Epidermal melanocyte (primary cell): ENCODE measurements at regions not wholly inside any gene's neighbourhood (a gene's known extent, or its start where the extent isn't known, plus 50 kb on each side); places are given as distances from the start of the nearest gene placed in this dataset.

Source experiments
- DNase-seq: peaks from one replicate; pipeline ENCODE4 v3.0.0; 2011; ENCODE audit warnings: low spot score; ENCODE audit not compliant: insufficient read length

DNA sequence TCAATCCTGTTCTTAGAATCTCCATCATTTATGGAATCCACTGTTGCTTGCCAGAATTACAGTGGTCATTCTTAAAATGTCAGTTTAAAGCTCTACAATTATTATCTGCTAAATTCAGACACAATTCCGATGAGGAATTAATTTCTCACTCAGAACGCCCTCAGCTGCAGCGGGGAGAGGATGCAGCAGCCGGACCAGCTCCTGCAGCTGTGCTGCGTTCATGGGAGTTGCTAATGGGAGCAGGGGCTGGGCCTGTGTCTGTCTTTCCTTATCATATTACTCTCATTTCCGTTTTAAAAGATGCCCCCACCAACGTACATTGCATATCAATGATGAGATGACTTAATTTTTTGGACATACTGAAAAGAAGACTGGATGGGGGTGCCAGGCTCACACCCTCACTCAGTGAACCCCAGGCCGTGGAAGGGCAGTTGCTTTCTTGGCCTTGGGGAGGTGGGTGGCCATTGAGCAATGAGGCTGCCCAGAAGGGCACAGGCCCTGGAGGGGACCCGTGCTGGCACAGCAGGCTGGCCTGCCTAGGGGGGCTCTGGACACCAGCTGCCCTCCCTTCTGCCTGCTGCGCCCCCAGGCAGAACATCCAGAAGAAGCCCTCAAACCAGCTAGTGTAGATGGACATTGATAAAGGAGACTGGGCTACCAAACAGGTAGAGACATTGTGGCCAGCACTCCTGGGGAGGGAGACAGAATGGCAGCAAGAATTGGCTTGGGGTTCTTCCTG is 503.6 kb upstream of the MYT1L start:
- no peak for DNase-seq

DNA sequence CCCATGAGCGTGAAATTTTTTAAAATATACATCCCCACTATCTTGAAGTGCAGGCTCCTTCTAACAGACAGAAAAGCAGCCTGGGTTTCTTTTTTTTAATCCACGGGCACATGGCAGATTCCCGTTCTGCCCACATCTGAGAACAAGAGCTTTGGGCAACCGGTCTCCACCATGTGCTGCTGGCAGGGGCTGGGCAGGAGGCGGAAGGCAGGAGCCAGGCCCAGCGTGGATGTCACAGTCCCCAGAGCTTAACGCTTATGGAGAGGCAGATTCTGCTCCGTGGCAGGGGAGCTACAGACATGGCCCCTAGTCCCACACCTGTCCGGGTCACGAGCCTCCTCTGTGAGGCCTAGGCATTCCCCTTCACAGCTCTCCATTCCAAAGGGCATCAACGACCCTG is 503.0 kb upstream of the MYT1L start:
- DNase-seq: no peak

DNA sequence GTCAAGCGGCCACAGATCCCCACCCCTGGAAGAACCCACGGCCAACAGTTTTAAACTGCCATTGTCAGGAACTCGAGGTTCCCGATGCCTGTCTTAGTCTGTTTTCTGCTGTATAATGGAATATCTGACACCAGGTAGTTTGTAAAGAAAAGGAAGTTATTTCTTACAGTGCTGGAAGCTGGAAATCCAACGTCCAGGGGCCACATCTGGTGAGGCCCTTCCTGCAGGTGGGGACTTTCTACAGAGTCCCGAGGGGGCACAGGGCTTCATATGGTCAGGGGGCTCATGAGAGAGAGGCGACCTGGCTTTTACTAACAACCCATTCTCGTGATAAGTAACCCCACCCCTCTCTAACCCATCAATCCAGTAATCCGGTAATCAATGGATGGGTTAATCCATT is 501.6 kb upstream of the MYT1L start:
- no peak for DNase-seq

DNA sequence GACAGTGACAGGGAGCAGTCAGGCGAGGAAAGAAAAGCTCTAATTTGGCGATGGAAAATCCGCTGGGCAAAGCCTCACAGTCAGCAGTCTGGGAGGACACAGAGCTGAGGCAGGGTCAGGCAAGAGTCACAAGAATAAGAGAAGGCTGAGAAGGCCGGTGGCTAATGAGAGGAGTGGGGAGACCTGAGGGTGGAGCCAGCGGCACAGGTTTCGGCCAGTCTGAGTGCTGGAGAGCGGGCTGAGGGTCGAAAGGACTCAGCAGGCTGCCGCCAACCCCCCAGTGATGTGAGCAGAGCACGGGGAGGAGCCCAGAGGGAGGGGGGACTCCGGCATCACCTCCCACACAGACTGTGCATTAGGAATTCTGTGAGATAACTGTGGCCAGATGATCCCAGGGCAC is 500.6 kb upstream of the MYT1L start:
- no peak for DNase-seq

DNA sequence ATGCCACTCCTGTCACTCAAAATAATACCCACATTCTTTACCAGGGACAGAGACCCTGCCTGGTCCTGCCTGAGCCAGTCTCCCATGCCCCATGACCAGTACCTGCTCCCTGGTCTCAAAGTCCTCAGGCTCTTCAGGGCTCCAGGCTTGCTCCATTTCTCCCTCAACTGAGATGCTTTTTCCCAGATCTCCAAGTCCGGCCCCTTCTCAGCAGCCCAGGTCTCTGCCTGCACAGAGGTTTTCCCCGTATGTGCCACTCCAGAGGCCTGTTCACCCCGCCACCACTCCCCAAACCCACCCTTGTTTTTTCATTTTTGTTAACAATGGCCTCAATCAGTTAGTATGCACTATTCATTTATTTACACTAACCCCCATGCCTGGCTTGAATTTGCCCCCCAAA is 499.5 kb upstream of the MYT1L start:
- DNase-seq: no peak

DNA sequence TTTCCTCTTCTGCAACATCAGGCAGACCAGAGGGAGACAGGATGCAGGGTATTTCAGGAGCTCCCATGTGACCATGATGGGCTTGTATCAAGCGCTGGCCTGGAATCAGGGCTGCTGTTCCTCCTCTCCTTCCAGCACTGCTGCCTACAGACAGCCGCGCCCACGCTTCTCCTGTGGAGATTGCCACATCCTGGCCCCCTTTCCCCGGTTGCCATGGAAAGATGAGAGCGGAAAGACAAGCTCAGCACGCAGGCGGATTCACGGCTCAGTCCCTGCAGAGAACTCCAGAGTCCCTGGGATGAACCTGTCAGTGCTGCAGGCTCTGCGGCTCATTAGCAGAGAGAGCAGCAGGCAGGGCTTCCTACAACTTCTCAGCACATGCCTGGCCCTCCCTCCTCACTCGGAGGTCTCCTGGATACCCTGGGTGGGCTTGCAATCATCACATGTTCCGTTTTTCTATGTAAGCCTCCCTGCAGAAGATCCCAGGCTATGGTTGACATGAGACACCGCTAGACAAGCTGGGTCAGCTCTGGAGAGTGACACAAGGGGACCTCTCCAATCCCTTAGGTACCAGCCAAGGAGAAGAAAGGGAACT is 497.8 kb upstream of the MYT1L start:
- no peak for DNase-seq

DNA sequence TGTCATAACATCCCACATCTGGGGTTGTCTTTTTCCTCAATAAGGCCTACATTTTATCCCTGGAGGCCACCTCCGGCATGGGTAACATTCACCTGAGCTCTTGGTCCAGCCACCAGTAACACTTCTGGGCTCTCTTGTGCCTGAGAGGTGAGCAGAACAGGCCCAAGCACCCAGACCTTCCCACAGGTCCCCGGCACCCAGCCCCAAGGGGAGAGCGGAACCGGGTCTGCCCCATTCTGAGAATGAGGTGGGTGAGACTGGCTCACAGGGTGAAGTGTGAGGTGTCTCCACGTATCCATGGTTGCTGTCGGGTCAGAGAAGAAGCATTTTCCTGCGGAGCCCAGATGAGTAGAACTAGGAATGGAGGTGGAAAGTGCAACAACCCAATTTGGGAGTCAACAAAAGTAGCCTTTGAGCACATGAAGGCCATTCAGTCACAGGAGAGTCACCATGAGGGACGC is 496.7 kb upstream of the MYT1L start:
- no peak for DNase-seq

DNA sequence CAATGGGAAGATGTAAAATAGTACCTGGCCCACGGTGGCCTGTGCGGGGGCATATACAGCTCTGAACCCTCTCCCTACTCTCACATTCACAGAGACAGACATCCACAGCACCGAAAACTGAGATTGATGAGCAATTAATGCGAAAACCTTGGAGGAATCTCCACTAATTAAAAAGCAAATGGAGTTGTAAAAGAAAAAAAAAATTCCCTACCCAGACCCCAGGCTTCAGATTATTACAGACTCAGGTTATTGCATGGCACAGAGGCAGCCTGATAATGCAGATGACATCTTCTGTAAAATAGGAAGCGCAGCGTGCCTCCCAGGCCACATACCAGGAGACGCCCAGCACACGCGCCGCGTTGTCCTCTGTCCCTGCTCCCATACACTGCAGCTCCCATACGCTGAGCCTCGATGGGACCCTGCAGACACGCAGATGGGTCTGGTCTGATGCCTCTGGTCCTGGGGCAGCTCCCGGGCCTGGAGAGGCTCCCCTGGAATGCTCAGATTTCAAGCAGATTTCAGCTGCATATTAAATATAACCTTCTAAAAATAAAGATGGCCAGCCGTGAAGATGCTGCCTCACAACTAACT is 496.1 kb upstream of the MYT1L start:
- DNase-seq: no peak

DNA sequence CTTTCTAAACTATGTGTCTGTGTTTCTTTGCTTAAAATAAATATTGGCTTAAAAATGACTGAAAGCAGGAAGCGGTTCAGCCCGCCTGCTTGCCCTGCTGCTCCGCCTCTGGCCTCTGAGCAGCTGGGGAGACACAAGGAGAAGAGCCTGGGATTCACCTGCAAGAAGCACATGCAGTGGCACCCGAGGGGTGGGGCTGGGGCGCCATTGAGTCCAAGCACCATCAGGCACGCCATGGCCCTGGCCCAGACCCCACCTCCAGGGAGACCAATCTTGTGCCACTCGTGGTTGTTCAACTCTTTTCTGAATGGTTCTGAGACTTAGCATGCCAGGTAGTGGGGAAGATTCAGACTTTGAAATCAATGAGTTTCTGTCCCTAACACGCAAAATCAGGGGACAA is 495.5 kb upstream of the MYT1L start:
- no peak for DNase-seq

DNA sequence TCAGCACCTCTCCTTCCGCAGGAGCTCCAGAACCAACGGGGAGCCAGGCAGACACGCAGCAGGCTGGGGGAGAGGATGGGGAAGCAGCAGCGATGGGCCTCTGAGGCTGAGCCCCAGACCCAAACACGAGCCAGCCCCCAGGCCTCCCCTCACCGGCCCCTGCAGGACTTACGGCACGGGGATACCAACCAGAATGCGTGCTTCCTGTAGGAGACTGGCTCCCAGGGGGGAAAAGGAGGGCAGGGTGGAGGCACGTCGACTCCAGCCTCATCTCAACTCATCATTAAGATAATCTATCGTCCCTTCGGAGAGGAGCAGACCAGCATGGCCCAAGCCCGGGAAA is 495.1 kb upstream of the MYT1L start:
- DNase-seq: no peak

DNA sequence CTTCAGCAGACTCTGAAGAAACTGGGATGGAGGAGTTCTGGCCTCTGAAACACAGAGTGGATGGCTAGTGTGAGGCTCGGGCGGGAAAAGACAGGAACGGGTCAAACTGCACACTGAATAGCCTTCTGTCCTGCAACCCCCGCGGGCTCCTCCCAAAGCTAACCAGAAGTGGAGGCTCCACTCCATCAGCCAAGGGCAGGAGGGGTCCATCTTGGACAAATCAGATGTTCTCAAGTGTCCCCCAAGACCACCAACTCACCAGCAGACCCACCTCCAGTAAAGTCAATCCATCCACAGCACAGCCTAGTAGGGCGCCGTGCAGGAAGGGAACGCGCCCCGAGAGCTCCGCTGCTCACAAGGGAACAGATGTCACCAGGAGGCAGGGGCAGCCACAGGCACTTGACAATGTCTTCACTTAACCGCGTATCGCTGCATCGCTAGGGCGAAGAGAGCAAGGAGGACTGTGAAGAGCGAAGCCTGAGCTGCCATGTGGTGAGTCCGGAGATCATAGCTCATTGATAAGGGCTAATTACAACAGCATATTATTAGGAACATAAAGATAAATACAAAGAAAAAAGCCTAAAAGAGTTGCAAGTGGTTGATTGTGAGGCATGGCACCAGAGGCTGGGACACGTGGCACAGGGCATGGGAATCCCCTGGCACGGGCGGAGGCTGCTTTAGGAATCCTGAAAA is 494.6 kb upstream of the MYT1L start:
- DNase-seq: no peak

DNA sequence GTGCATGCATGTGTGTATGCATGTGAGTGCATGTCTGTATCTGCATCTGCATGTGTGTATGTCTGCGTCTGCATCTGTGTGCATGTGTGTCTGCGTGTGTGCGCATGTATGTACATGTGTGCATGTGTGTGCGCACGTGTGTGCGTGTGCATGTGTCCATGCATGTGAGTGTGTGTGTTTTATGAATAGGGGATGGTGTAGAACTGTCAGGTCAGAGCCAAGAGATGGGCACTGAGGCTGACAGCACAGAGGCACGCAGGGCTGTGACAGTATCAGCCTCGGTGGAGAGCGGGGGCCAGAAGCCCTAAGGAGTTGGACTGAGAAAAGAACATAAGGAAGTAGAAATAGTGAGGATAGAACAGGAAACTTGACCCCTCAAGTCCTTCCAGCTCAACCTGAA is 494.0 kb upstream of the MYT1L start:
- no peak for DNase-seq

DNA sequence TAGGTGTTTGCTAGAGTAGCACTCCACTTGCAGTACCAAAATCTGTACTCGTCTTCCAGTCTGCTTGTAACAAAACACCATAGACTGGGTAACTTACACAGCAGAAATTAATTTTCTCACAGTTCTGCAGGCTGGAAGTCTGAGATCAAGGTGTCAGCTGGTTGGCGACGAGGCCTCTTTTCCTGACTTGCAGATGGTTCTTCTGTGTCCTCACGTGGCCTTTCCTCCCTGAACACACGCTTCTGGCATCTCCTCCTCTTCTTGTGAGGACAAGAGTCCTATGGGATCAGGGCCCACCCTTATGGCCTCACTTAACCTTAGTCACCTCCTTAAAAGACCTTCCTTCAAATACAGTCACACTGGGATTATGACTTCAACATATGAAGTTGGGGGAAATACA is 493.5 kb upstream of the MYT1L start:
- DNase-seq: no peak

DNA sequence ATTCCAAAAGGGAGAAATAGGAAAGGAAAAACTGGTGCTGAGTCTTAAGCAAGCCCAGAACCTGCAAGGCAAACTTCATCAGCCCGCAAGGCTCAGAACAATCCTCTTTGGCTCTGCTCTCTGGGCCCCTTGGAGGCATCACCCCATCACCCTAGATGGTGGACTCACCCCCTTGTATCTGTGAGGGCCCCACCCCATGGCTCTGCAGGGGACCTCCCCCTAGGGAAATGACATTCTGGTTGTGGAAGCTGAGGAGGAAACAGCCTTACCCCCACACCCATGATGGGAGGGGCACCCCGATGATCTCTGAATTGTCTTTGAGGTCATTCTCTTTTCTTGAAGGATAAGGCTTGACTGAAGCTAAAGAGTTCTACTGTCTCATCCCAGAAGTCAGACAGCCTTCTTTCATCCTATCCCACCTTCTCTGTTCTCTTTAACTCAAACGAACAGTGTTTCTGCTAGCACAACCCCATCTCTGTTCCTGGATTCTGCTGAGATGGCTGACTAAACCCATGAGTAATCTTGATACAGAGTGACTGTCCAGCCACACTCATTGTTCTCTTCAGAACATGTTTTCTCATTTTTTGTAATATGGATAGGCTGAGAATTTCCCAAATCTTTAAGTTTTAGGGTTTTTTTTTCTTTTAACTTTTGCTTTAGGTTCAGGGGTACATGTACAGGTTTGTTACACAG is 492.1 kb upstream of the MYT1L start:
- no peak for DNase-seq

DNA sequence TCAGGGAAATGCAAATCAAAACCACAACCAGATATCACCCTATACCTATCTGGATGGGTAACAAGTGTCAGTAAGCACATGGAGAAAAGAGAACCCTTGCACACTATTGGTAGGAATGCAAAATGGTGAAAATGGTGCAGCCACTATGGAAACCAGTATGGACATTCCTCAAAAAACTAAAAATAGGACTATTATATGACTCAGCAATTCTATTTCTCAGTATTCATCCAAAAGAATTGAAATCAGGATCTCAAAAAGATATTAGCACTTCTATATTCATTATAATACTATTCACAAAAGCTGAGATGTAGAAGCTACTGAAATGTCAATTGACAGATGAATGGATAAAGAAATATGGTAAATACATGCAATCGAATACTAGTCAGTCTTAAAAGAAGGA is 491.1 kb upstream of the MYT1L start:
- DNase-seq: no peak

DNA sequence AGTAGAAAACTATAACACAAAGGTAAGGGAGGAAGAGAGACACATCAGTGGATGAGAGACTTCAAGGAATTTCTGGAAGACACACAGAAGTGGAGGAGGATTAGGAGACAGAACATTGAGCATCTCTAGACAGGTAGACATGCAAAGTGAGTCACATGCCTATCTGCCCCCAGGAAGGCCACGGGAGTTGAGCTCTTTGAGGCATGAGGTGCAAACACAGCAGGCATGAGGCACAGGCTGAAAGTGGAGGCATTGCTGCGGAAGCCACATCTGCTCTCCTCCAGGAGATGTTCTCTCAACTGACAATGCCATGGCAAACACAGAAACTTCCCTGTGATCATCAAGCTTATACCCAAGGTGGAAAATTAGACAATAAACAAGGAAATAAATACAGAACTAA is 481.6 kb upstream of the MYT1L start:
- no peak for DNase-seq

DNA sequence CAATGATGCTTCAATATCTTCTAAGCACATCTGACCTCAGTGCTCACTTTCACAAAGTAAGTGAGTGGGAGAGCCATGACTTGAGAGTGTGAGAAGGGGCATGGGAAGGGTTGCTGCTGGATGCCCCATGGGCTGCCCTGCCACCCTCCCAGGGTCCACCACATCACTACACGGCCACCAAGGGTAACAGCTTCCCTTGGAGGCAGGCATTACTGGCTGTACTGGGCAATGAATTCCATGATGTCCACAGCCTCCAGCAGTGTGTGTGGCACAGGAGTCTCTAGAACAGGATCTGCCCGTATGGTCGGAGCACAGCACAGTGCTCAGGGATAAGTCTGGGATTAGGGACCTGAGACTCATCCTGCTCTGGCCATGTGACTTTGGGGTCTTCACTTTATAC is 481.0 kb upstream of the MYT1L start:
- DNase-seq: no peak

DNA sequence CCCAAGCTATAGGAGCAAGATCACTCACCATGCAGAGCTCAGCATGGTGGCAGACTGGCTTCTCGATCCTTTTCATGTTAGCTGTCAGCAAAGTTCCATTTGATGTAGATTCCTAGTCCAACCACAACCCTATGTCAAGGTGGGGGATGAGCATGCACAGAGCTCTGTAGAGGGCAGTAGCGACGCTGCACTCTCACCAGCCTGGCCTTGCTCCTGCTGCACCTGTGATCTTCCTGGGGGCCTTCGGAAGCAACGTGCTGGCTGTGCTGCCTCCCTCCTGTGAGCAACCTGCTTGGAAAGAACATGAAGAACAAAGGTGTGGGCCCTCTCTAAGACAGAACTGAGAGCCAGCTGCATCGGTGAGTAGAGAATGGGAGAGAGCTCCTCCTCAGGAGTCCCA is 479.4 kb upstream of the MYT1L start:
- no peak for DNase-seq

DNA sequence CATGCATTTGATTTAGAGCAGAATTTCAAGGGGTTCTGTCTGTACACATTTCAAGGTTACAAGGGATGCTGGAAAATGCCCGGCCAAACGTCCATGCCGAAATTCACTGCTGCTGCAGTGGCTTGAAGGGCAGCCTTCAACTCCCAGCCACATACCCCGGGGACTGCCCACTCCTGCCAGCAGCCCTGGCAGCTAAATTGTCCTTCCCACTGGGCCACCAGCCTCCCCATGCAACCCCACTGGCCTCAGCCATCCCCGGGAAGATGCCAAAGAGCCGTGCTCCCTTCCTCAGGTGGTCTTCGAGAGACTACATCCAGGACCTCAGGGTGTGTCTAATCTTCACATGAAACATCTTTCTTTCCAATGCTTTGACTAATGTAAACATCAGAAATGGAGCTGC is 478.7 kb upstream of the MYT1L start:
- DNase-seq: no peak

DNA sequence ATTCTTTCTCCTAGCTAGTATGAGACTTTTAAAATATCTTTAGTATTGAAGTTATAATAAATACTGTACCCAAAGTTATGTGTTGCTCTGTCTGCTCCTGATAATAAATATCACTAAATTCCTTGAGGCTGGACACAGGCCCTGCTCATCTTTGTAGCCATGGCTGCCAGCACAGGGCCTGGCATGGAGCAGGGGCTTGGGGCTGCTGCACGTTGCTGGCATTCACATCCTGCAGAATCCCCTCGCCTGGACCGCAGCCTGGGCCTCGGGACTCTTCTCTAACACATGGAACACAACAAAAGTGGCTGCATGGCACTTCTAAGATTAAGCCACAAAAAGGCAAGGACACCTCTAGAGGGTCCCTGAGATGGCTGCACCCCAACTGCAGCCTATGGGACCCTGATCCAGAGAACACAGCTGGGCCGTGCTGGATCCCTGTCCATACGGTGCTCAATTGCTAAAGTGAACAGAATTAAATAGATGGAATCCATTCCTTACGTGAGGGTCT is 477.5 kb upstream of the MYT1L start:
- no peak for DNase-seq

DNA sequence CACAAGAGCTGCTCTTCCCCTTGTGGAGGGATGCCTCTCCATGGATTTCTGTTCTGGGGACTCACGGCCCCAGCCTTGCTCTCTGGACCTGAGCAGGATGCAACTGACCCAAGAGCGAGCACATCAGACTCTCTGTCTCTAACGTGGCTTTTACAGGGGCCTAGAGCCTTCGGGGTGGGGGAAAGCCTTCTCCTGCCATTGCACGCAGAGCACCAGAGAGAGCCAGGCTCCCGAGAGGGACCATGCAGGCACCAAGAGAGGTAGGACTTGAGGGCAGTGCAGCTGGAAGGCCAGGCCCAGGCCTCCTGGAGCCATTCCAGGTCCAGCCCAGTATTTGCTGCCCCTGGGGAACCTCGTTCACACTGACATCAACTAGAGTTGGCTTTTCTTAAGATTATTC is 475.6 kb upstream of the MYT1L start:
- DNase-seq: no peak

DNA sequence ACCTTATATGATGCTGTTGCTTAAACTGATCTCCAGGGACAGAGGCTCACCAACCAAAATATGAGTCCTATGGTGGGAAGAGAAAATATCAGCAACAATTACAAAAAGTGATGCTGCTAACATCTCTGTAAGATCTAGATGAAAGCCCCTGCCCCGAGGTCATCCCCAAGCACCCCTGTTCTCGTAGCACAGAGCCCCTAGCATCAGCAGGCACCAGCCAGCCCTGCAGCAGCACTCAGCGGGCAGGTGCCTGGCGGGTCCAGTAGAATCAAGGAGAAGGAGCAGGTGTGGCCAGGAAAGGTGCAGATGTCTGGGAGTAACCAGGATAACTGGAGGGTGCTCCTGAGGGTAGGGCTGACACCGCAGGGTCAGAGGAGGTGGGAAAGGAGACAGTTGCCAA is 474.2 kb upstream of the MYT1L start:
- DNase-seq: no peak
